ENCODE measurements at regions not wholly inside any gene's neighbourhood (a gene's known extent, or its start where the extent isn't known, plus 50 kb on each side); places are given as distances from the start of the nearest gene placed in this dataset.

DNA sequence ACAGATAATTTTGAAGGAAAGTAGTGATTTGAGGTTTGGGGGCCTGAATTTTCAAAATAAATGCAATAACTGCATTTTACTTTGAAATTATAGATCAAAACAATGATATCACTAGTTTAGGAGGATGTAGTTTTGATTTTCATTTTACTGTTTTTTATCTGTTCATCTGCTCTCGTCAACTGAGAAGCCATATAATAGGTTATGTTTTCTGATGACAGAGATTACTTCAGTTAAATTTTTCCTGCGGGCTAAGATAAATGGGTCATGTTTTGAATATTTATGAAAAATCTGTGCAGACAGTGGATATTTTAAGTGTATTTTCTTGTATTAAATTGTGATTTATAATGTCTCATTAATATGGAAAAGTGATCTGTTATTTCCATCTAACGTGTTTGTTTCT lies 573.4 kb downstream of the CPS1 start:
- no peaks in the 10 kb centered on the region for H3K4me1 Mint-ChIP-seq
- H3K36me3 Mint-ChIP-seq, result peaks cover 0 to 3% (median 0%) of the 10 kb centered on the region in 3 donors
- no peaks in the 10 kb centered on the region for H3K27me3 Mint-ChIP-seq (ENCODE audit: low read depth in 3 of 3)
- H3K4me3 Mint-ChIP-seq, result no peak overlapping the region
- no peak overlapping the region for H3K27ac Mint-ChIP-seq
- H3K9me3 Mint-ChIP-seq, result peaks cover 0 to 6% (median 3%) of the 10 kb centered on the region in 6 donors
- no peak for DNase-seq

DNA sequence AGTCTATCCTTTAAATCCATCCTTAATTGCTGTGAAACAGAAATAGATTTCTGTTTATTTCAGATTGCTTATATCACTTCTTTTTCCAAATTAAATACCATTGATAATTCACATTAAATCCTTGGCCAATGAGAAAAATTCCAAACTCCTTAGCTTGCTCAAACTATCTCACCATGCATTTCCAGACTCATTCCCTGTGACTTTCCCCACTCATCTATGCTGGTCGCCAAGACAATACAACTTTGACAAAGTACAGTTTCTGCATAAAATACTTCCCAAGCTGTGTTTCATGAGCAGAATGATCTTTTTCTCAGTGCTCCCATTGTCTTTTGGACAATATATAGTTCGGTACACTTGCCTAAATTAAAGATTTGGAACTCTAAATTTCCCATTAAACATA lies 575.6 kb downstream of the CPS1 start:
- Mint-ChIP-seq H3K27ac (no peak overlapping the region), H3K4me3 (no peak overlapping the region), H3K36me3 (peaks cover 0 to 3% (median 0%) of the 10 kb centered on the region in 3 donors), H3K4me1 (no peaks in the 10 kb centered on the region), H3K9me3 (peaks cover 0 to 9% (median 6%) of the 10 kb centered on the region in 6 donors), H3K27me3 (ENCODE audit: low read depth in 3 of 3) (peaks cover 0 to 3% (median 0%) of the 10 kb centered on the region in 3 donors)
- DNase-seq, result no peak

DNA sequence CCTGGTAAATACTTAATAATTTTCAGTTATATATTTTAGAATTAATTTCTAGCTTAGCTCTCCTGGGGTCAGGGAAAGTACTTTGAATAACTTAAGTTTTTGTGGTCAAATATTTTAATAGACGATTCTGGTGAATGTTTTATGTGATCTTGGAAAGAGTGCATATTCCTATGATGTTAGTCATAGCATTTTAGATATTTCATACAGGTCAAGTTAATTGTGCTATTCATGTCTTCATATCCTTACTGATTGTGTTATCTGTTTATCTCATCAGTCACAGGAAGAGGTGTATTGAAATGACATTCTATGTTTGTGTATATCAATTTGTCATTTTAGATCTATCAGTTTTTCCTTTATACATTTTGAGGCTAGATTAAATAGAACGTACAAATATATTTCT lies 576.2 kb downstream of the CPS1 start:
- Mint-ChIP-seq H3K27me3 (ENCODE audit: low read depth in 3 of 3) (peaks cover 0 to 3% (median 0%) of the 10 kb centered on the region in 3 donors), H3K36me3 (peaks cover 0 to 3% (median 0%) of the 10 kb centered on the region in 3 donors), H3K4me1 (no peaks in the 10 kb centered on the region), H3K27ac (no peak overlapping the region), H3K4me3 (no peak overlapping the region), H3K9me3 (peaks cover 0 to 7% (median 6%) of the 10 kb centered on the region in 6 donors)
- DNase-seq, result no peak

DNA sequence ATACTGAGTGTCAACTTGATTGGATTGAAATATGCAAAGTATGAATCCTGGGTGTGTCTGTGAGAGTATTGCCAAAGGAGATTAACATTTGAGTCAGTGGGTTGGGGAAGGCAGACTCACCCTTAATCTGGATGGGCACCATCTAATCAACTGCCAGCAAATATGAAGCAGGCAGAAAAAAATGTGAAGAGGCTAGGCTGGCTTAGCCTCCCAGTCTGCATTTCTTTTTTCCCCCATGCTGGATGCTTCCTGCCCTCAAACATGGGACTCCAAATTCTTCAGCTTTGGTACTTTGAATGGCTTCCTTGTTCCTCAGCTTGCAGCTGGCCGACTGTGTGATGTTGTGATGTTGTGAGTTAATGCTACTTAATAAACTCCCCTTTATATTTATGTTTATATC lies 577.4 kb downstream of the CPS1 start:
- peaks cover 2 to 13% (median 7%) of the 10 kb centered on the region in 6 donors for H3K9me3 Mint-ChIP-seq
- peaks cover 0 to 3% (median 0%) of the 10 kb centered on the region in 3 donors for H3K36me3 Mint-ChIP-seq
- H3K4me1 Mint-ChIP-seq, result no peaks in the 10 kb centered on the region
- no peak for DNase-seq
- H3K27ac Mint-ChIP-seq, result no peak overlapping the region
- H3K4me3 Mint-ChIP-seq, result no peak overlapping the region
- peaks cover 0 to 3% (median 0%) of the 10 kb centered on the region in 3 donors for H3K27me3 Mint-ChIP-seq (ENCODE audit: low read depth in 3 of 3)

DNA sequence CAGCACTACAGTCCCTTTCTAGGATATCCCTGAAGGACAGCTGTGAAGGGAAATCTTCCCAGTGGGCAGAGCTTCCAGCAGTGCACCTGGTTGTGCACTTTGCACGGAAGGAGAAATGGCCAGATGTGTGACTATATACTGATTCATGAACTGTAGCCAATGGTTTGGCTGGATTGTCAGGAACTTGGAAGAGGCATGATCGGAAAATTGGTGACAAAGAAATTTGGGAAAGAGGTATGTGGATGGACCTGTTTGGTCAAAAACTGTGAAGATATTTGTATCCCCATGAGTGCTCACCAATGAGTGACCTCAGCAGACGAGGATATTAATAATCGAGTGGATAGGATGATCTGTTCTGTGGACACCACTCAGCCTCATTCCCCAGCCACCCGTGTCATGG lies 582.2 kb downstream of the CPS1 start:
- H3K4me1 Mint-ChIP-seq, result no peaks in the 10 kb centered on the region
- no peaks in the 10 kb centered on the region for H3K36me3 Mint-ChIP-seq
- H3K27ac Mint-ChIP-seq, result no peak overlapping the region
- DNase-seq, result no peak
- H3K9me3 Mint-ChIP-seq, result peaks cover 6 to 17% (median 11%) of the 10 kb centered on the region in 6 donors
- H3K4me3 Mint-ChIP-seq, result no peak overlapping the region
- peaks cover 0 to 3% (median 0%) of the 10 kb centered on the region in 3 donors for H3K27me3 Mint-ChIP-seq (ENCODE audit: low read depth in 3 of 3)

DNA sequence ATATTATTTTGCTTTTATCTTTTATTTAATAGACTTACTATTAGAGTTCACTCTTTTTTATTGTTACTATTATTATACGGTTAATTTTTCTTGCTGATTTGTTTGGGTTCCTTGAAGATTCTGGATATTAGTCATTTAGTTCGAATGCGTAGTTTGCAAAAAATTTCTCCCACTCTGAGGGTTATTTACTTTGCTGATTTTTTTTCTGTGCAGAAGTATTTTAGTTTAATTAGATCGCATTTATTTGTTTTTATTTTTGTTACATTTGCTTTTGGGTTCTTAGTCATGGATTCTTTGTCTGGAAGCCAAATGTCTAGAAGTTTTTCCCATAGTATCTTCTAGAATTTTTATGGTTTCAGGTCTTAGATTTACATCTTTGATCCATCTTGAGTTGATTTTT lies 585.2 kb downstream of the CPS1 start:
- H3K27ac Mint-ChIP-seq, result no peak overlapping the region
- H3K36me3 Mint-ChIP-seq, result no peaks in the 10 kb centered on the region
- H3K27me3 Mint-ChIP-seq (ENCODE audit: low read depth in 3 of 3), result peaks cover 0 to 2% (median 0%) of the 10 kb centered on the region in 3 donors
- DNase-seq, result no peak
- H3K9me3 Mint-ChIP-seq, result peaks cover 8 to 22% (median 13%) of the 10 kb centered on the region in 6 donors
- no peaks in the 10 kb centered on the region for H3K4me1 Mint-ChIP-seq
- no peak overlapping the region for H3K4me3 Mint-ChIP-seq

DNA sequence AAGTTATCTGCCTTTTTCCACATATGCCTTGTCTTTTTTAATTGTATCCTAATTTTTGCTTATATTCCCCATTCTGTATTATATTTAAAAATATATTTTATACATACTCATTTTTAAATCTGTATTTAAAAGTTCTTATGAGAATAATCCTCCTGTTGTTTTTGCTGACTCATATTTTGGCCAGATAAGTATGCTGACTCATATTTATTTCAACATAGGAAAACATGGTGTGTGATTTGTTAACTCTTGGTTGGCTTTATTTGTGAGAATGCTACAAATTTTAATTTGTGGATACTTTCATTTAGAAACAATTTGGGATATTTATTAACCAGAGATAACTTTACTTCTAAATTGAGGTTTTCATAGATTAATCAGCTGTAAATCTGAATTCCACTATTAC lies 587.7 kb downstream of the CPS1 start:
- no peak overlapping the region for H3K4me3 Mint-ChIP-seq
- H3K4me1 Mint-ChIP-seq, result no peaks in the 10 kb centered on the region

DNA sequence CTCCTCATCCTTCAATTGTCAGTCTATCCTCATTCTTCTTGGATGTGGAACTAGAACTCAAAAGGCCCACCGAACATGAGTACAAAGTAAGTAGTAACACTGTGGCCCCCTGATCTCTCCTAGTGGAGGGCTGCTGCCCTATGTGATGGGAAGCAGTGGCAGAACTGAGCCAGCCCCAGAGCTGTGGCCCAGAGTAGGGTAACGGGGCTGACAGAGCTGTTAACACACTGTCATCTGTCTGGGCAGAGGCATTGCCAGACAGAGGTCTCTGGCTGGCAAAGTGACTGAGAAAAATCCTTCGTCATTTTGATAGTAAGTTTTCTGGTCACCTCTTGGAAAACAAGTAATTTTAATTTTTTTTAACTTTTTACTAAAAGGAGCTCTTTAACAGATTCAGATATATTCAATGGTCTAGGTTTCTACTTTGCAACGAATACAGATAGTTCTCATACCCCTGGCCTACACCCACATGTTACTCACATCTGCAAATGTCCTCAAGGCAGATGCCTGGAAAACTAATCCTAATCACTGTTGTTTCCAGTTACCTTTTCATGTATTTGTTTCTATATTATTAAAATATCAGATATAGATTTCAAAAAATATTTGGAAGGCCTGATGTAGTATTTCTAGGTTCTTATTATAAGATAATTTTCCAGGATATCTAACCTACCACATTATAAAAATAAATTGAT lies 588.7 kb downstream of the CPS1 start:
- DNase-seq, result no peak
- Mint-ChIP-seq H3K36me3 (no peaks in the 10 kb centered on the region), H3K4me3 (no peak overlapping the region), H3K27ac (no peak overlapping the region), H3K9me3 (peaks cover 5 to 15% (median 11%) of the 10 kb centered on the region in 6 donors), H3K27me3 (ENCODE audit: low read depth in 3 of 3) (peaks cover 0 to 2% (median 0%) of the 10 kb centered on the region in 3 donors), H3K4me1 (no peaks in the 10 kb centered on the region)

More for the DNA sequence above, 587.7 kb downstream of the CPS1 start:
- Mint-ChIP-seq H3K27ac (no peak overlapping the region), H3K27me3 (ENCODE audit: low read depth in 3 of 3) (peaks cover 0 to 2% (median 0%) of the 10 kb centered on the region in 3 donors), H3K9me3 (peaks cover 6 to 18% (median 13%) of the 10 kb centered on the region in 6 donors), H3K36me3 (no peaks in the 10 kb centered on the region)
- no peak for DNase-seq

DNA sequence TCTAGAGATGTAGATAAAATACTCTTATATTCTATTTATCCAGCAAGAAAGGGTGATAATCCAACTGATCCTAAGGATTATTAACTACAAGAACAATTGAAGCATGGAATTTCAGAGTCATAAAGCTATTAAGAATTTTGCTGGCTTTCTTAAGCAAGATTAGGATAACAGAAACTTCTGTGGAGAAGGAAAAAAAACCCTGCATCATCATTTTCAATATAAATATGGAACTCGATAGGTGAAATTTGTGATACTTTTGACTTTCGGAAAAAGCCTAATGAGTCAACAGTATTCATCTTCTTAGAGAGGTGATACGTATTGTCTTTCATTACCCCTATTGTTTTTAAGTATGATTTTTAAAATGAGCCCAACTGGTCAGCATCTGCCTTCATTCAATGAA lies 593.3 kb downstream of the CPS1 start:
- no peaks in the 10 kb centered on the region for H3K36me3 Mint-ChIP-seq
- H3K27me3 Mint-ChIP-seq (ENCODE audit: low read depth in 3 of 3), result no peaks in the 10 kb centered on the region
- H3K4me1 Mint-ChIP-seq, result no peaks in the 10 kb centered on the region
- DNase-seq, result no peak
- H3K27ac Mint-ChIP-seq, result no peak overlapping the region
- H3K9me3 Mint-ChIP-seq, result peaks cover 0 to 8% (median 2%) of the 10 kb centered on the region in 6 donors
- no peak overlapping the region for H3K4me3 Mint-ChIP-seq

DNA sequence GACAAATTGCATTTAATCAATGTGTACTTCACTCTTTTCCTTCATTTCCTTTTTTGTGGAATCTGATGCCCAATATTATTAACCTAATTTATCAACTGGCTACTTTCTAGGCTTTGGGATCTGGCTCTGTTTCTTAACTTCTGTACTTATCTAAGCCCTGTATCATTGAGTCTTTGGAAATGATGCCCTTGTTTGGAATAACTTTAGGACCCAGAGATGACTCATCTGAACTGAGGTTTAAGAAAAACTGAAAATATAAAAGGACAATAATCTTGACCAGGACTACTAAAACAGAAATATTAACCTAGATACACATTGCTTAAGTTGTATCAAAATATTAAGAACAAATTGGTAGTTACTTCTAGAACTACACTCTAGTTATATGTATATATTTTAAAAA lies 600.8 kb downstream of the CPS1 start:
- Mint-ChIP-seq H3K36me3 (no peaks in the 10 kb centered on the region), H3K27me3 (ENCODE audit: low read depth in 3 of 3) (no peaks in the 10 kb centered on the region), H3K4me1 (no peaks in the 10 kb centered on the region), H3K9me3 (no peaks in the 10 kb centered on the region), H3K4me3 (no peak overlapping the region), H3K27ac (no peak overlapping the region)
- DNase-seq, result no peak

DNA sequence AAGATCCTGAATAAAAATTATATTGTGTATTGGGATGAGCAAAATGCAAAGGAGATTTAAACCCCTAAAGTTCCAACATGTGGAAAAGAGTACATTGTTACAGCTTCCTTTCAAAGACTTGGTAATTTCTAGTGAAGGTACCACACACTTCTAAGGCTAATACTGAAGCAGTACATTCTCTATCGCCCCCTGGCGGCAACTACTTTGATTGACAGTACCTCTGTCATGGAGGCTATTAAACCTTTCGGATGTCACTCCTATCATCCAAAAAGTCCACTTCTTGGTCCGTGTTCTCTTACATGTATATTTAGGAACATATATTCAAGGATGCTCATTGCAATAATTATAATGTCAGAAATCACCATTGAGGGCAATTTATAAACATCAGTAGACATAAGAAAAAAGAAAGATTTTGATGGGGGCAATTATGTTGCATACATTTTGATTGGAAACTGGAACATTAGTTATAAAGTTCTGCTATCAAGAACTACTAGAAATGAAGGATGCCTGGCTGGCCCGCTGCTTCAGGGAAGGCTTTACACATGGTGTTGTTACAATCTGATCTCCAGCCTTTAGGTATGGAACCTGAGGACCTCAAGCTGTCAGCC lies 601.6 kb downstream of the CPS1 start:
- peak in 2 of 3 donors; percentile 2 to 11 for DNase-seq
- no peak overlapping the region for H3K4me3 Mint-ChIP-seq
- no peaks in the 10 kb centered on the region for H3K27me3 Mint-ChIP-seq (ENCODE audit: low read depth in 3 of 3)
- H3K27ac Mint-ChIP-seq, result no peak overlapping the region
- no peaks in the 10 kb centered on the region for H3K36me3 Mint-ChIP-seq
- peaks cover 0 to 3% (median 0%) of the 10 kb centered on the region in 6 donors for H3K9me3 Mint-ChIP-seq
- H3K4me1 Mint-ChIP-seq, result no peaks in the 10 kb centered on the region

DNA sequence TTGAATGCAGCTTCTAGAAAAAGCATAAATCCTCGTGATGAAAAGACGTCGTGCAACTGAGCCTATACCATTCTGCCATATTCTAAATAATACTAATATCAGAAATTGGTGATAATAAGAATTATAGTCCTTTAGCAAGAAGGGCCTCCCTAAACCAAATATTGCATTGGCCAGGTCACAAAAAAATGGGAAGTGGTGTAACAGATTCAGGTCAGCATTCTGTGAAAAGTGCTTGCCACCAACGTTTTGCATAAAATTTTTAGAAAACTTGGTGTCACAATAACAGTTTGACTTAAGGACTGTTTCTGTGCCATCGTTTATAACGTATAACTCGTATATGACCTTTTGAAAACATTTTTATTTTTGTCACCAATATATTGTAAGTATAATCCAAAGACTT lies 603.6 kb downstream of the CPS1 start:
- Mint-ChIP-seq H3K4me3 (no peak overlapping the region), H3K27me3 (ENCODE audit: low read depth in 3 of 3) (no peaks in the 10 kb centered on the region), H3K9me3 (peaks cover 0 to 9% (median 2%) of the 10 kb centered on the region in 6 donors), H3K36me3 (no peaks in the 10 kb centered on the region), H3K4me1 (no peaks in the 10 kb centered on the region), H3K27ac (no peak overlapping the region)
- no peak for DNase-seq

DNA sequence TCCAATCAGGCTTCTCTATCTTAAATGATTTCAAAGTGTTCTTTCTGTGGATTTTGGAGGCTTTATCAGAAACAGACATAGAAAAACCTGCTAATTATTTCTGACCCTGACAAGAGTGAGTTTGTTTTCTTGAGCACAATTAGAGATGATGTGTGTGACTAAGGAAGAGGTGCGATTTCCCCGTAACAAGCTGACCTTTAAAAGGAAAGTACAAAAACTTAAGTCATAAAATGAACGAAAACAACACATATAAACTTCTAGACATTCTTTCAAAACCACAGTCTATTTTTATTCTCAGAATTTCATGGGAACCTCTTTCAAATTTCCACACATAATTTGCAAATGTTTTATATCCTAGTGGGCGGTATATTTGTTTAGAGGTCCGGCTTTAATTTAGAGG lies 604.8 kb downstream of the CPS1 start:
- Mint-ChIP-seq H3K36me3 (no peaks in the 10 kb centered on the region), H3K27me3 (ENCODE audit: low read depth in 3 of 3) (no peaks in the 10 kb centered on the region), H3K27ac (no peak overlapping the region), H3K9me3 (peaks cover 0 to 9% (median 2%) of the 10 kb centered on the region in 6 donors), H3K4me3 (no peak overlapping the region), H3K4me1 (no peaks in the 10 kb centered on the region)
- no peak for DNase-seq

DNA sequence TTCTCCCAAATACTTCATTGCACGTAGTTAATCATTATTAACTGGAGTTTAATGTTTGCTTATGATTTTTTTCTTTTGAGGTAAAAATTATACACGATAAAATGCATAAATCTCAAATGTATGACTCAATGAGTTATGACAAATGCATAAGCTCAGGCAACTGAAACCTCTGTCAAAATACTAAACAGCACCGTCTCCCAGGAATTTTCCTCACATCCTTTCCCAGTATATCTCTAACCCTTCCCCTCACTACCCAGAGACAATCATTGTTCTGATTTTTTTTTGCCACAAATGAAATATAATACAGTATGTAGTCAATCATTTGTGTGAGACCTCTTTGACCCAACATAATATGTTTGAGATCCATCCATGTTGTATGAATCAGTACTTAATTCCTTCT lies 606.5 kb downstream of the CPS1 start:
- Mint-ChIP-seq H3K9me3 (peaks cover 0 to 9% (median 2%) of the 10 kb centered on the region in 6 donors), H3K36me3 (no peaks in the 10 kb centered on the region), H3K27ac (no peak overlapping the region), H3K4me1 (no peaks in the 10 kb centered on the region), H3K4me3 (no peak overlapping the region), H3K27me3 (ENCODE audit: low read depth in 3 of 3) (no peaks in the 10 kb centered on the region)
- no peak for DNase-seq

Data from immature natural killer cell (primary cell).